ENCODE measurements at regions not wholly inside any gene's neighbourhood (a gene's known extent, or its start where the extent isn't known, plus 50 kb on each side); places are given as distances from the start of the nearest gene placed in this dataset.

DNA sequence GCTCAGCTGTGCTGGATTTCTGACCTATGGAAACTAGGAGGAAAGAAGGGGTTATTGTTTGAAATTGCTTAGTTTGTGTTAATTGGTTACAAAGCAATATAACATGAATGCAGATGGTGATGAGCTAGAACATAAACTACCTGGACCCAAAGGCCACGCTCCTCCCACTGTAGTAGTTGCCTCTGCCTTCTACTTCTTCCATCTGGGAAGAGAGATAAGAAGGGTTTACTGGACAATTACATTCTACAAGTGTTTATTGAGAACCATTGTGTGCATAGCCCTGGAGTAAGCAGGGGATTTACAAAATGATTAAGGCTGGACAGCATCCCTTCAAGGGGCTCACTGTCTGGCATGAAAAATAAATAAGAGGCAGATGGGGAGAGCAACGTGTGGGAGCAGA lies 355.3 kb upstream of the TRPC7 start:
- H3K9me3 ChIP-seq (ENCODE audit: insufficient read depth in 2 of 2, low read depth in 1 of 2, low read length in 1 of 2), result no peaks in the 10 kb centered on the region
- no peak overlapping the region for H4K5ac ChIP-seq (ENCODE audit: insufficient read length, low read depth, low read length)
- H2AFZ ChIP-seq (ENCODE audit: low read length), result no peak overlapping the region
- H3K36me3 ChIP-seq (ENCODE audit: control insufficient read depth in 2 of 4, insufficient read depth in 4 of 4, low read length in 3 of 4), result no peaks in the 10 kb centered on the region
- 77% methylated on average over 2 of the region's 2 CpGs; no CpG with 5 or more reads in 1 of the 2 experiments for WGBS, 2 experiments (ENCODE audit: extremely low coverage in 1 of 2, insufficient coverage in 1 of 2, insufficient read length in 1 of 2, insufficient replicate concordance in 2 of 2, low coverage in 1 of 2, low lambda C conversion rate in 2 of 2, missing lambda C conversion rate in 1 of 2)
- no peak overlapping the region for H2AK5ac ChIP-seq (ENCODE audit: low read depth, low read length)
- no peaks in the 10 kb centered on the region for H3K79me2 ChIP-seq (ENCODE audit: control insufficient read depth in 1 of 2, insufficient read depth in 2 of 2, low read length in 2 of 2)
- FAIRE-seq (no peak), DNase-seq (ENCODE audit: low read depth in 1 of 2, low spot score in 2 of 2) (no peak)
- H3K4ac ChIP-seq (replicated peaks; ENCODE audit: insufficient read length, low read depth, low read length), result no peak overlapping the region
- no peak overlapping the region for H3K4me3 ChIP-seq (ENCODE audit: extremely low read depth in 1 of 4, insufficient read depth in 2 of 4, low read depth in 3 of 4, low read length in 4 of 4)
- no peaks in the 10 kb centered on the region for H3K27me3 ChIP-seq (replicated peaks in 1 of 4; ENCODE audit: control insufficient read depth in 3 of 4, extremely low read depth in 1 of 4, insufficient read depth in 3 of 4, low read length in 3 of 4)
- H3K27ac ChIP-seq (ENCODE audit: low read depth, low read length), result no peak overlapping the region
- H3K23me2 ChIP-seq (ENCODE audit: low read depth, low read length), result no peaks in the 10 kb centered on the region
- no peak overlapping the region for H2BK12ac ChIP-seq (ENCODE audit: low read depth, low read length)
- H3K56ac ChIP-seq (replicated peaks; ENCODE audit: insufficient read length, low read depth, low read length), result no peak overlapping the region
- no peak overlapping the region for H2BK20ac ChIP-seq (ENCODE audit: low read length)
- H4K8ac ChIP-seq (ENCODE audit: extremely low read depth, insufficient read depth, low read length), result no peak overlapping the region
- CTCF ChIA-PET (ENCODE audit: partially characterized antibody), result interaction anchor here (0.6 to 3.8 kb wide), 2 partner anchors 44 to 49 kb away, joined by 3 to 13 read pairs; no protein-coding TSS in a partner anchor
- H3K23ac ChIP-seq (ENCODE audit: insufficient read length), result no peak overlapping the region
- H2BK120ac ChIP-seq (replicated peaks; ENCODE audit: low read depth, low read length), result no peak overlapping the region
- H2BK15ac ChIP-seq (ENCODE audit: low read length), result no peak overlapping the region
- no peak overlapping the region for H2BK5ac ChIP-seq (ENCODE audit: low read depth, low read length)
- no peak overlapping the region for H3K4me2 ChIP-seq (ENCODE audit: insufficient read depth in 1 of 2, low read depth in 2 of 2, low read length in 2 of 2)
- H3K4me1 ChIP-seq (replicated peaks in 1 of 4; ENCODE audit: control insufficient read depth in 3 of 4, insufficient read depth in 4 of 4, low read length in 3 of 4), result no peaks in the 10 kb centered on the region
- no peak overlapping the region for H3K14ac ChIP-seq (ENCODE audit: insufficient read length)
- H3K9ac ChIP-seq (replicated peaks in 1 of 4; ENCODE audit: extremely low read depth in 1 of 4, low read depth in 3 of 4, low read length in 3 of 4), result no peak overlapping the region
- no peaks in the 10 kb centered on the region for H4K20me1 ChIP-seq (replicated peaks in 1 of 2; ENCODE audit: control insufficient read depth in 1 of 2, insufficient read depth in 2 of 2, low read length in 2 of 2)
- H3K79me1 ChIP-seq (ENCODE audit: low read depth, low read length), result no peaks in the 10 kb centered on the region
- no peak overlapping the region for H3K18ac ChIP-seq (ENCODE audit: extremely low read depth, low read length)
- H4K91ac ChIP-seq (replicated peaks; ENCODE audit: insufficient read length, low read length), result no peak overlapping the region
- POLR2A ChIA-PET (ENCODE audit: partially characterized antibody), result interaction anchor here (0.5 kb wide), 1 partner anchor 24 kb away, joined by 3 read pairs; no protein-coding TSS in a partner anchor
- no peak for TF ChIP-seq CHD7 (IDR thresholded peaks at IDR 0.05; ENCODE audit: insufficient replicate concordance, low read length)

Measured in H1 (cell line).